Astrocyte (in vitro differentiated cells and primary cell): ENCODE measurements at regions not wholly inside any gene's neighbourhood (a gene's known extent, or its start where the extent isn't known, plus 50 kb on each side); places are given as distances from the start of the nearest gene placed in this dataset.
A peak's percentile ranks its signal among the peaks of the same experiment; 100 is the strongest.
"Not testable (repeated sequence)": the region's sequence is repeated elsewhere in the genome, so short reads cannot be mapped to it uniquely, and the experiment has no call there.

Source experiments
- DNase-seq: peaks from one replicate; pipeline ENCODE4 v3.0.0-alpha.2; 2010; ENCODE audit warnings: low read depth
- FAIRE-seq: peaks from 2 replicates; lab custom pipeline; 2011; peaks lifted over from hg19 to GRCh38; lab: Jason Lieb, UNC
- H2AFZ ChIP-seq: 2 replicates; pipeline ENCODE4 v1.6.0; 2012; ENCODE audit warnings: low read depth, low read length, inconsistent platforms
- H3K27ac ChIP-seq: 2 replicates; pipeline ENCODE4 v1.5.1; 2011; ENCODE audit warnings: low read depth, low read length, inconsistent platforms
- H3K27me3 ChIP-seq: 2 replicates; pipeline ENCODE4 v1.6.0; 2011; ENCODE audit warnings: low read length, inconsistent platforms; ENCODE audit not compliant: insufficient read depth
- H3K36me3 ChIP-seq: 2 replicates; pipeline ENCODE4 v1.5.1; 2011; ENCODE audit warnings: low read length, inconsistent platforms; ENCODE audit not compliant: insufficient read depth
- H3K4me1 ChIP-seq: 2 replicates; pipeline ENCODE4 v1.5.1; 2011; ENCODE audit warnings: low read length, inconsistent platforms; ENCODE audit not compliant: insufficient read depth
- H3K4me2 ChIP-seq: 2 replicates; pipeline ENCODE4 v1.6.0; 2012; ENCODE audit warnings: low read length, inconsistent platforms
- H3K4me3 ChIP-seq: 2 replicates; pipeline ENCODE4 v1.5.1; 2011; ENCODE audit warnings: low read depth, mild to moderate bottlenecking, low read length, inconsistent platforms; ENCODE audit not compliant: insufficient read depth
- H3K79me2 ChIP-seq: 2 replicates; pipeline ENCODE4 v1.6.0; 2012; ENCODE audit warnings: mild to moderate bottlenecking, low read length, inconsistent platforms; ENCODE audit not compliant: insufficient read depth
- H3K9ac ChIP-seq: 2 replicates; pipeline ENCODE4 v1.6.0; 2012; ENCODE audit warnings: mild to moderate bottlenecking, low read length, inconsistent platforms
- H3K9me3 ChIP-seq: 2 replicates; pipeline ENCODE4 v1.5.1; 2012; ENCODE audit warnings: low read depth, mild to moderate bottlenecking, low read length, inconsistent platforms; ENCODE audit not compliant: insufficient read depth
- H4K20me1 ChIP-seq: 2 replicates; pipeline ENCODE4 v1.6.0; 2012; ENCODE audit warnings: low read length, inconsistent platforms; ENCODE audit not compliant: insufficient read depth
- H3K27ac Mint-ChIP-seq: one replicate; pipeline ENCODE4 v1.8.0; 2021; ENCODE audit warnings: mild to moderate bottlenecking, mixed read lengths; ENCODE audit not compliant: unreplicated experiment
- H3K27me3 Mint-ChIP-seq: one replicate; pipeline ENCODE4 v1.8.0; 2021; ENCODE audit warnings: low read depth, mixed read lengths; ENCODE audit not compliant: unreplicated experiment
- H3K36me3 Mint-ChIP-seq: one replicate; pipeline ENCODE4 v1.8.0; 2021; ENCODE audit warnings: low read depth, mixed read lengths; ENCODE audit not compliant: unreplicated experiment
- H3K4me1 Mint-ChIP-seq: one replicate; pipeline ENCODE4 v1.8.0; 2021; ENCODE audit warnings: low read depth, mixed read lengths; ENCODE audit not compliant: unreplicated experiment
- H3K4me3 Mint-ChIP-seq: one replicate; pipeline ENCODE4 v1.8.0; 2021; ENCODE audit warnings: mild to moderate bottlenecking, moderate library complexity, mixed read lengths; ENCODE audit not compliant: unreplicated experiment
- H3K9me3 Mint-ChIP-seq: one replicate; pipeline ENCODE4 v1.8.0; 2021; ENCODE audit warnings: mild to moderate bottlenecking, mixed read lengths; ENCODE audit not compliant: unreplicated experiment
- CTCF ChIP-seq: IDR thresholded peaks from 2 replicates; pipeline ENCODE4 v1.5.1; 2011; ENCODE audit warnings: low read depth, mild to moderate bottlenecking, inconsistent platforms, low read length, moderate library complexity; ENCODE audit not compliant: insufficient read depth
- EZH2 ChIP-seq: IDR thresholded peaks from 2 replicates; pipeline ENCODE4 v1.6.1; 2012; ENCODE audit warnings: mild to moderate bottlenecking, low read length, inconsistent platforms; ENCODE audit not compliant: insufficient read depth

GRCh38 chr10:78231327-78231726 is 197.7 kb downstream of the RPS24 start:
- Histone ChIP-seq H3K36me3 (no peaks in the 10 kb centered on the region), H3K27ac (no peak overlapping the region), H3K27me3 (no peaks in the 10 kb centered on the region), H3K9me3 (no peaks in the 10 kb centered on the region), H3K4me1 (no peaks in the 10 kb centered on the region), H3K9ac (no peak overlapping the region), H3K4me3 (no peak overlapping the region), H2AFZ (no peak overlapping the region), H3K4me2 (no peak overlapping the region), H3K79me2 (no peaks in the 10 kb centered on the region), H4K20me1 (no peaks in the 10 kb centered on the region)
- peaks cover 52% of the 10 kb centered on the region for H3K27me3 Mint-ChIP-seq
- H3K27ac Mint-ChIP-seq, result no peak overlapping the region
- DNase-seq (no peak), FAIRE-seq (no peak)
- TF ChIP-seq EZH2 (no peak), CTCF (no peak)
- H3K4me3 Mint-ChIP-seq, result no peak overlapping the region
- H3K9me3 Mint-ChIP-seq, result peaks cover 5% of the 10 kb centered on the region
- H3K36me3 Mint-ChIP-seq, result no peaks in the 10 kb centered on the region
- no peaks in the 10 kb centered on the region for H3K4me1 Mint-ChIP-seq

- Histone ChIP-seq H3K9me3 (no peaks in the 10 kb centered on the region), H3K36me3 (no peaks in the 10 kb centered on the region), H3K79me2 (no peaks in the 10 kb centered on the region), H3K4me2 (no peak overlapping the region), H3K27ac (no peak overlapping the region), H3K4me3 (no peak overlapping the region), H2AFZ (no peak overlapping the region), H3K9ac (no peak overlapping the region), H4K20me1 (no peaks in the 10 kb centered on the region), H3K27me3 (no peaks in the 10 kb centered on the region), H3K4me1 (no peaks in the 10 kb centered on the region)
- Mint-ChIP-seq H3K27ac (no peak overlapping the region), H3K9me3 (peaks cover 5% of the 10 kb centered on the region), H3K4me3 (no peak overlapping the region), H3K27me3 (peaks cover 48% of the 10 kb centered on the region), H3K36me3 (no peaks in the 10 kb centered on the region), H3K4me1 (peaks cover 4% of the 10 kb centered on the region)
- TF ChIP-seq EZH2 (no peak), CTCF (no peak)
- FAIRE-seq (peak; percentile 5), DNase-seq (no peak)
Observed at GRCh38 chr10:78231939-78232338, 198.3 kb downstream of the RPS24 start.

- no peaks in the 10 kb centered on the region for H3K27me3 ChIP-seq
- no peaks in the 10 kb centered on the region for H3K9me3 Mint-ChIP-seq
- FAIRE-seq (no peak), DNase-seq (no peak)
- H3K9me3 ChIP-seq, result no peaks in the 10 kb centered on the region
- no peak overlapping the region for H3K4me3 ChIP-seq
- no peak overlapping the region for H2AFZ ChIP-seq
- peaks cover 18% of the 10 kb centered on the region for H3K27me3 Mint-ChIP-seq
- no peaks in the 10 kb centered on the region for H4K20me1 ChIP-seq
- H3K36me3 ChIP-seq, result no peaks in the 10 kb centered on the region
- H3K4me3 Mint-ChIP-seq, result no peak overlapping the region
- peaks cover 4% of the 10 kb centered on the region for H3K4me1 Mint-ChIP-seq
- no peak overlapping the region for H3K27ac Mint-ChIP-seq
- H3K9ac ChIP-seq, result no peak overlapping the region
- H3K4me2 ChIP-seq, result no peak overlapping the region
- H3K79me2 ChIP-seq, result no peaks in the 10 kb centered on the region
- no peaks in the 10 kb centered on the region for H3K36me3 Mint-ChIP-seq
- no peak overlapping the region for H3K27ac ChIP-seq
- no peak for TF ChIP-seq CTCF
- TF ChIP-seq EZH2, result no peak
- H3K4me1 ChIP-seq, result no peaks in the 10 kb centered on the region
Observed at GRCh38 chr10:78236416-78237015, 202.9 kb downstream of the RPS24 start.

GRCh38 chr10:78237951-78238350 is 204.3 kb downstream of the RPS24 start:
- not testable (repeated sequence) for H3K4me1 Mint-ChIP-seq, H3K79me2 ChIP-seq, H3K27ac Mint-ChIP-seq, H3K4me3 ChIP-seq, H3K4me2 ChIP-seq, H2AFZ ChIP-seq, H3K27ac ChIP-seq, H3K9me3 ChIP-seq, H3K36me3 Mint-ChIP-seq, H3K9me3 Mint-ChIP-seq, H3K27me3 ChIP-seq, H3K27me3 Mint-ChIP-seq, H3K4me1 ChIP-seq, H4K20me1 ChIP-seq, DNase-seq, FAIRE-seq, H3K4me3 Mint-ChIP-seq, H3K9ac ChIP-seq, H3K36me3 ChIP-seq
